A673 (cell line): ENCODE measurements at regions not wholly inside any gene's neighbourhood (a gene's known extent, or its start where the extent isn't known, plus 50 kb on each side); places are given as distances from the start of the nearest gene placed in this dataset.

Experiments used
- BruUV-seq: library from RNA; stranded (reverse); fragments of 400-500 nt; replicated peaks from 2 replicates; lab custom pipeline; 2021; lab: Mats Ljungman, UMichigan
- CTCF ChIA-PET: fragments of 300-600 bp; sonication (Branson Sonifier 250); formaldehyde crosslinking; loops from one replicate; lab custom pipeline; 2022; ENCODE audit warnings: antibody characterized with exemption; lab: Charles Lee
- POLR2A ChIA-PET: fragments of 300-600 bp; sonication (Branson Sonifier 250); formaldehyde crosslinking; loops from one replicate; lab custom pipeline; 2022; ENCODE audit warnings: antibody characterized with exemption; ENCODE audit not compliant: low non-redundant PET; lab: Charles Lee
- DNase-seq: peaks from one replicate; pipeline ENCODE4 v3.0.0-alpha.2; 2015; ENCODE audit warnings: low spot score
- H3K27ac ChIP-seq: fragments of 200-600 bp; sonication (generic); 2 replicates; pipeline ENCODE4 v1.5.1; 2016; ENCODE audit warnings: mixed run types, low read depth, mild to moderate bottlenecking, mixed read lengths, antibody characterized with exemption, low read length; ENCODE audit not compliant: poor library complexity, severe bottlenecking
- H3K27me3 ChIP-seq: fragments of 200-600 bp; sonication (generic); replicated peaks from 2 replicates; pipeline ENCODE4 v1.6.1; 2017; ENCODE audit warnings: mixed run types, low read depth, mild to moderate bottlenecking, mixed read lengths, antibody characterized with exemption, low read length; ENCODE audit not compliant: insufficient read depth, poor library complexity
- H3K36me3 ChIP-seq: fragments of 200-600 bp; sonication (generic); 2 replicates; pipeline ENCODE4 v1.6.1; 2016; ENCODE audit warnings: mixed run types, mild to moderate bottlenecking, mixed read lengths, antibody characterized with exemption, low read length; ENCODE audit not compliant: insufficient read depth, poor library complexity, severe bottlenecking
- H3K4me1 ChIP-seq: fragments of 200-600 bp; sonication (generic); 2 replicates; pipeline ENCODE4 v1.6.1; 2017; ENCODE audit warnings: mixed run types, mild to moderate bottlenecking, mixed read lengths, antibody characterized with exemption, low read length; ENCODE audit not compliant: insufficient read depth, poor library complexity, severe bottlenecking
- H3K4me3 ChIP-seq: fragments of 200-600 bp; sonication (generic); 2 replicates; pipeline ENCODE4 v1.5.1; 2016; ENCODE audit warnings: low read depth, mixed run types, mild to moderate bottlenecking, mixed read lengths, low read length; ENCODE audit not compliant: poor library complexity, severe bottlenecking
- H3K9me3 ChIP-seq: fragments of 200-600 bp; sonication (generic); 2 replicates; pipeline ENCODE4 v1.6.1; 2016; ENCODE audit warnings: mixed run types, low read depth, mild to moderate bottlenecking, mixed read lengths, antibody characterized with exemption, low read length; ENCODE audit not compliant: poor library complexity, severe bottlenecking
- CTCF ChIP-seq: fragments of 300-800, 200-600 bp; sonication (generic); conservative IDR thresholded peaks from 2 replicates; pipeline ENCODE4 v1.5.1; 2017; ENCODE audit warnings: low read depth, mild to moderate bottlenecking, antibody characterized with exemption, low read length, moderate library complexity, mixed read lengths
- EZH2 ChIP-seq: fragments of 200-600 bp; sonication (generic); IDR thresholded peaks from 2 replicates; pipeline ENCODE4 v1.6.1; 2017; ENCODE audit warnings: borderline replicate concordance, low read depth, mild to moderate bottlenecking, mixed read lengths, antibody characterized with exemption, low read length; ENCODE audit not compliant: poor library complexity, severe bottlenecking
- intact Hi-C: fragments of 100-400 bp; cut with micrococcal nuclease; formaldehyde crosslinking; loops from one replicate; pipeline ENCODE4 v1.10.0; 2022; ENCODE audit not compliant: unreplicated experiment

GRCh38 chr14:71855399-71856036 lies 76.7 kb upstream of the RGS6 start:
- no TSS peak for BruUV-seq
- H3K4me1 ChIP-seq: peaks cover 16% of the 10 kb centered on the region
- DNase-seq: peak; percentile 88
- no peaks in the 10 kb centered on the region for H3K9me3 ChIP-seq
- no peaks in the 10 kb centered on the region for H3K27me3 ChIP-seq
- ChIA-PET CTCF (interaction anchor here (0.6 to 1.6 kb wide), 11 partner anchors 103 to 805 kb away, joined by 3 to 14 read pairs (median 3); no protein-coding TSS in a partner anchor), POLR2A (interaction anchor here (0.5 kb wide), 1 partner anchor 460 kb away, joined by 3 read pairs; no protein-coding TSS in a partner anchor)
- H3K36me3 ChIP-seq: no peaks in the 10 kb centered on the region
- TF ChIP-seq EZH2 (no peak), CTCF (peak; percentile 94)
- intact Hi-C loops: loop anchor here (1.0 to 10.0 kb wide), 5 partner anchors 102 to 751 kb away; partner anchors contain the start of gene SIPA1L1
- no peak overlapping the region for H3K4me3 ChIP-seq
- no peak overlapping the region for H3K27ac ChIP-seq

GRCh38 chr14:71856199-71856919 lies 75.9 kb upstream of the RGS6 start:
- H3K27ac ChIP-seq: no peak overlapping the region
- TF ChIP-seq EZH2 (no peak), CTCF (no peak)
- no peaks in the 10 kb centered on the region for H3K36me3 ChIP-seq
- intact Hi-C loops: loop anchor here (10.0 kb wide), 2 partner anchors 532 to 752 kb away; partner anchors contain the start of gene SIPA1L1
- H3K4me1 ChIP-seq: peaks cover 16% of the 10 kb centered on the region
- ChIA-PET CTCF (interaction anchor here (1.1 to 1.6 kb wide), 3 partner anchors 104 to 752 kb away, joined by 3 to 14 read pairs (median 7); no protein-coding TSS in a partner anchor), POLR2A (no interaction called here)
- DNase-seq: peak; percentile 63
- no peak overlapping the region for H3K4me3 ChIP-seq
- H3K9me3 ChIP-seq: no peaks in the 10 kb centered on the region
- no peaks in the 10 kb centered on the region for H3K27me3 ChIP-seq
- BruUV-seq: no TSS peak

GRCh38 chr14:71863049-71863448 lies 69.2 kb upstream of the RGS6 start:
- intact Hi-C loops: no loop called here
- no TSS peak for BruUV-seq
- H3K36me3 ChIP-seq: no peaks in the 10 kb centered on the region
- POLR2A ChIA-PET: no interaction called here
- H3K27ac ChIP-seq: no peak overlapping the region
- TF ChIP-seq CTCF (no peak), EZH2 (no peak)
- no peaks in the 10 kb centered on the region for H3K4me1 ChIP-seq
- no peak for DNase-seq
- CTCF ChIA-PET: no interaction called here
- no peaks in the 10 kb centered on the region for H3K9me3 ChIP-seq
- H3K4me3 ChIP-seq: no peak overlapping the region
- peaks cover 10% of the 10 kb centered on the region for H3K27me3 ChIP-seq
